ENCODE measurements at regions not wholly inside any gene's neighbourhood (a gene's known extent, or its start where the extent isn't known, plus 50 kb on each side); places are given as distances from the start of the nearest gene placed in this dataset.
A peak's percentile ranks its signal among the peaks of the same experiment; 100 is the strongest.
"Not testable (repeated sequence)": the region's sequence is repeated elsewhere in the genome, so short reads cannot be mapped to it uniquely, and the experiment has no call there.

DNA sequence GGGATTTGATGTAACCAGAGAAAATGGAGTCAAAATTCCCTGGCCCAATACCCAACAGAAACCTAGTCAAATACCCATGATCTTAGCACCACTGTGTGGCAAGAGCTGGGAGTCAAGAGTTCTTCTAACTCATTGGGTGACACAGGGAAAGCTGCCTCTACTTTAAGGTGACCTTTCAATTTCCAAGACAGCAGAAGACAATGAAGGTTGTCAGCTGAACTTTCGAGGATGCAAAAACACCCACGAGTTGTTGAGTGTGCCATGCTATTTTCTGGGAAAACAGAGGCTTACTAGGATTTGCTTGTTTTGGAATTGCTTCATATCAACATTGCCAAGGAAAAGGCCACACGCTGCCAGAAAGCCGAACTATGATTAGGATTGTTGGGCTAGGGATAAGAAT, 61.6 kb upstream of the CYRIA start:
- no peak for FAIRE-seq
- H3K4me3 ChIP-seq (ENCODE audit: low read depth, low read length), result no peak overlapping the region
- no peaks in the 10 kb centered on the region for H3K36me3 ChIP-seq (ENCODE audit: control insufficient read depth, insufficient read depth, low read length)
- TF ChIP-seq, protein P1, sequence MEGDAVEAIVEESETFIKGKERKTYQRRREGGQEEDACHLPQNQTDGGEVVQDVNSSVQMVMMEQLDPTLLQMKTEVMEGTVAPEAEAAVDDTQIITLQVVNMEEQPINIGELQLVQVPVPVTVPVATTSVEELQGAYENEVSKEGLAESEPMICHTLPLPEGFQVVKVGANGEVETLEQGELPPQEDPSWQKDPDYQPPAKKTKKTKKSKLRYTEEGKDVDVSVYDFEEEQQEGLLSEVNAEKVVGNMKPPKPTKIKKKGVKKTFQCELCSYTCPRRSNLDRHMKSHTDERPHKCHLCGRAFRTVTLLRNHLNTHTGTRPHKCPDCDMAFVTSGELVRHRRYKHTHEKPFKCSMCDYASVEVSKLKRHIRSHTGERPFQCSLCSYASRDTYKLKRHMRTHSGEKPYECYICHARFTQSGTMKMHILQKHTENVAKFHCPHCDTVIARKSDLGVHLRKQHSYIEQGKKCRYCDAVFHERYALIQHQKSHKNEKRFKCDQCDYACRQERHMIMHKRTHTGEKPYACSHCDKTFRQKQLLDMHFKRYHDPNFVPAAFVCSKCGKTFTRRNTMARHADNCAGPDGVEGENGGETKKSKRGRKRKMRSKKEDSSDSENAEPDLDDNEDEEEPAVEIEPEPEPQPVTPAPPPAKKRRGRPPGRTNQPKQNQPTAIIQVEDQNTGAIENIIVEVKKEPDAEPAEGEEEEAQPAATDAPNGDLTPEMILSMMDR (IDR thresholded peaks at IDR 0.05; ENCODE audit: insufficient read depth, low read length, severe bottlenecking), result no peak
- DNase-seq (ENCODE audit: low read depth), result no peak
- no peaks in the 10 kb centered on the region for H3K27me3 ChIP-seq (ENCODE audit: control insufficient read depth, insufficient read depth, low read length)

DNA sequence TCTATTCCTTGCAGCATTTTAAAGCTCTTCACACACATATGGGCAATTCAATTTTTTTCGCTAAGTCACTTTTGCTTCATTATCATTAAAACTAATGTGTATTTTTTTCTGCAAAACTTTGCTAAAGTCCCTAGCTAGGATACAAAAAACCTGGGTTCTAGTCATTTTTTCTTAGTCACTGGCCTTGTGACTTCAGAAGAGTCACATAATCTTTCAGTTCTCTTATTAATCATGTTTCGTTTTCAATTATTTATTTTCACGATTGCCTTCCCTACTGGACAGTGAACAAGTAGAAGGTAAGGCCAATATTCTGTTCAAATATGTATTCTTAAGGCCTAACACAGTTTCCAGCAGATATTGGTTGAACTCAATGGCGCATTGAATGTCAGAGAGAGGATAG, 60.9 kb upstream of the CYRIA start:
- TF ChIP-seq, protein P1 (IDR thresholded peaks at IDR 0.05; ENCODE audit: insufficient read depth, low read length, severe bottlenecking), result no peak
- DNase-seq (ENCODE audit: low read depth), result no peak
- no peak for FAIRE-seq
- Histone ChIP-seq H3K36me3 (ENCODE audit: control insufficient read depth, insufficient read depth, low read length) (no peaks in the 10 kb centered on the region), H3K27me3 (ENCODE audit: control insufficient read depth, insufficient read depth, low read length) (no peaks in the 10 kb centered on the region), H3K4me3 (ENCODE audit: low read depth, low read length) (no peak overlapping the region)

DNA sequence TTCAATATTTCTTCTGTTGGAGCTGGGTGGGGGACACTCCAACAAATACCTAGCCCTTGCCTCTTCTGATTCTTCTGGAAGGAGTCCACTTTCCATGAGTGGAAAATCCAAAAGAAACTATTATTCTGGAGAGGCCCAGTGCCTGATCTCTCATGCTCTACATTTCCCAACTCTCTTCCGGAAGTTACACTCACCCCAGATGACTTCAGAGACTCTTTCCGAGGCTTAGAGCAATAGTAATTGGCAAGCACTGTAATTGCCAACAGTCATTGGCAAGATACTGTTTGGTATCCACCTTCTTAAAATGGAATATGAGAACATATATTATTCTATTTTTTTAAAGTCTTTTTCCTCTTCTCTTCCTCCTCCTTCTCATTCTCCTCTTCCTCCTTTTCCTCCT, 60.5 kb upstream of the CYRIA start:
- FAIRE-seq, result no peak
- DNase-seq (ENCODE audit: low read depth), result peak; percentile 38

DNA sequence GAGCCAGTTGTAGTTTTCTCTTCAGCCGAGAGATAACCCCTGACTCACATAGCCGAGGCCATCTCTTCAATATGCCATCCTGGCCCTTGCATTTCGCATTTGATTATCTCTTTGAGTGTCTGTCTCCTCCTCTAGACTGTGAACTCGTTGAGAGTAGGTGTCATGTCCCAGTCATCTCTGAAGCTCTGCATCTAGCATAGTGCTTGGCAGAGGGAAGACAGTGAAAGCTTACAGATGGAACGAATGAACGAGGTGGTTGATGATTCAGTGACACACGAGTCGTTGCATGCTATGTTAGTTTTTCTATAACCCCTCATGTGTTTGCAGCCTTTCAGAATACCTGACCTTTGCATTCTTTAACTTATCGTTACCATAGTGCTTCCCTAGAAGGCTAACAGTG, 59.9 kb upstream of the CYRIA start:
- peak; percentile 67 for DNase-seq (ENCODE audit: low read depth)
- Histone ChIP-seq H3K4me3 (ENCODE audit: low read depth, low read length) (no peak overlapping the region), H3K27me3 (ENCODE audit: control insufficient read depth, insufficient read depth, low read length) (no peaks in the 10 kb centered on the region), H3K36me3 (ENCODE audit: control insufficient read depth, insufficient read depth, low read length) (no peaks in the 10 kb centered on the region)
- TF ChIP-seq, protein P1 (IDR thresholded peaks at IDR 0.05; ENCODE audit: insufficient read depth, low read length, severe bottlenecking), result no peak
- FAIRE-seq, result no peak

More for the DNA sequence above, 60.5 kb upstream of the CYRIA start:
- H3K36me3 ChIP-seq (ENCODE audit: control insufficient read depth, insufficient read depth, low read length), result no peaks in the 10 kb centered on the region
- H3K27me3 ChIP-seq (ENCODE audit: control insufficient read depth, insufficient read depth, low read length), result no peaks in the 10 kb centered on the region
- no peak overlapping the region for H3K4me3 ChIP-seq (ENCODE audit: low read depth, low read length)
- TF ChIP-seq, protein P1 (IDR thresholded peaks at IDR 0.05; ENCODE audit: insufficient read depth, low read length, severe bottlenecking), result no peak

DNA sequence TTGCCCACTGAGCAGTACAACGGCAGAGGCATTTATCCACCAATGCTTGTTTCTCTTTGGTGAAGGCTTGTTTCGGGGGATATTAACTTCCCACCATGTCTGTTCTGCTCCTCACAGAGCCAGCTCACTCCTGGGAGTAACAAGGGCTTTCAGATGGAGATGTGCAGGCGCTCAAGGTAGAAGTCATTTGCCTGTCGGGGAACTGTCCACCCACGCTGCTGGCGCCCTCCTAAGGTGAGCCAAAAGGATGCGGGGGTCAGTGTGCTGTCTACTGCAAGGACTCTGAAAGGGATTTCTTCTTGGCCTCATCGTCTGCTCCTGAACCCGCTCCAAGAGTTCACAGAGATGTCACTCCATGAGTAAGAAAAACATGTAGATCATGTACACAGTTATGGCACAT, 57.0 kb upstream of the CYRIA start:
- no peaks in the 10 kb centered on the region for H3K27me3 ChIP-seq (ENCODE audit: control insufficient read depth, insufficient read depth, low read length)
- no peak overlapping the region for H3K4me3 ChIP-seq (ENCODE audit: low read depth, low read length)
- FAIRE-seq, result no peak
- TF ChIP-seq, protein P1 (IDR thresholded peaks at IDR 0.05; ENCODE audit: insufficient read depth, low read length, severe bottlenecking), result no peak
- no peak for DNase-seq (ENCODE audit: low read depth)
- H3K36me3 ChIP-seq (ENCODE audit: control insufficient read depth, insufficient read depth, low read length), result no peaks in the 10 kb centered on the region

DNA sequence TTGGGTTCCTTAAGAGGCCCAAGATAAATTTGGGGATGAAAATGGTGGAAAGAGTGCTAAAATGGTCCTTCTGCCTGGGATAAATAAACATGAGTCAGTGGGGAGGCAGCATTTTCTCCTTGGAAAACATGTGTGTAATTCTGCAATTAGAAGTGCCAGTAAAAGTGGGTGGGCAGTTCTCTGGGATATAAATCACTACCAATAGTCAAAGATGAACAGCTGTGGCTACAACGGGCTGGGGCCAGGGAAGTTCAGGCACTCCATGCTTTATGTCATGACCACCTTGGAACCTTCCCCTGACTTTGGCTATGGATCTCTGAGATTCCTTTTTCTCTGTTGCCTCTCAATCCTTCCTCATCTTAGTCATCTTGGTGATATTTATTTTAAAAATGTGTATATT, 56.5 kb upstream of the CYRIA start:
- no peak for FAIRE-seq
- TF ChIP-seq, protein P1 (IDR thresholded peaks at IDR 0.05; ENCODE audit: insufficient read depth, low read length, severe bottlenecking), result no peak

DNA sequence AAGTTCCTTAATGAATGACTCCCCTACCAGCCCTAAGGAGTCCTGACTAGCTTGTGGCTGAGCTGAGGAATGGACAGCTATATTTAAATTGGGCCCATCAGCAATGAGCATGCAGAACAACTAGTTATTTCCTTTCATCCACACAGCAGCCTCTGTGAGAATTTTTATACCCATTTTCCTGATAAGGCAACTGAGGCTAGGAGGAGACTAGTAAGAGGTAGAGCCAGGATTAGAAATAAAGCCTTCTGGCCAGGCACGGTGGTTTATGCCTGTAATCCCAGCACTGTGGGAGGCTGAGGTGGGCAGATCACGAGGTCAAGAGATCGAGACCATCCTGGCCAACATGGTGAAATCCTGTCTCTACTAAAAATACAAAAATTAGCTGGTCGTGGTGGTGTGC, 55.9 kb upstream of the CYRIA start:
- H3K4me3 ChIP-seq (ENCODE audit: low read depth, low read length); H3K36me3 ChIP-seq (ENCODE audit: control insufficient read depth, insufficient read depth, low read length); DNase-seq (ENCODE audit: low read depth); FAIRE-seq; H3K27me3 ChIP-seq (ENCODE audit: control insufficient read depth, insufficient read depth, low read length): not testable (repeated sequence)

More for the DNA sequence above, 56.5 kb upstream of the CYRIA start:
- H3K36me3 ChIP-seq (ENCODE audit: control insufficient read depth, insufficient read depth, low read length), result no peaks in the 10 kb centered on the region
- H3K27me3 ChIP-seq (ENCODE audit: control insufficient read depth, insufficient read depth, low read length), result no peaks in the 10 kb centered on the region
- DNase-seq (ENCODE audit: low read depth), result no peak
- no peak overlapping the region for H3K4me3 ChIP-seq (ENCODE audit: low read depth, low read length)

DNA sequence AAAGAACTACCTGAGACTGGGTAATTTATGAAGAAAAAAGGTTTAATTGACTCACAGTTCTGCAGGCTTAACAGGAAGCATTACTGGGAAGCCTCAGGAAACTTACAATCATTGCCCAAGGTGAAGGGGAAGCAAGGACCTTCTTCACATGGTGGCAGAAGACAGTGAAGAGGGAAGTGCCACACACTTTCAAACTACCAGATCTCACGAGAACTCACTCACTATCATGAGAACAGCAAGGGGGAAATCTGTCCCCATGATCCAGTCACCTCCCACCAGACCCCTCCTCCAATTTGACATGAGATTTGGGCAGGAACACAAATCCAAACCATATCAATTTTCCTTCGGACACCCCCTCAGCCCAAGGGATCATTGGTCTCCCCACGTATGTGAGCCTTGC, 55.1 kb upstream of the CYRIA start:
- not testable (repeated sequence) for DNase-seq (ENCODE audit: low read depth); H3K27me3 ChIP-seq (ENCODE audit: control insufficient read depth, insufficient read depth, low read length); FAIRE-seq; H3K36me3 ChIP-seq (ENCODE audit: control insufficient read depth, insufficient read depth, low read length); H3K4me3 ChIP-seq (ENCODE audit: low read depth, low read length)

Data from bronchial epithelial cell (primary cell).